Right lobe of liver (tissue), 6 donors: ENCODE measurements at regions not wholly inside any gene's neighbourhood (a gene's known extent, or its start where the extent isn't known, plus 50 kb on each side); places are given as distances from the start of the nearest gene placed in this dataset.

Experiments used
- ATAC-seq, 4 donors: fragments of 200-7000 bp; cut with Tn5 transposase; one replicate each; pipeline ENCODE4 v1.9.1; 2020; ENCODE audit warnings: mild to moderate bottlenecking in 4 of 4, moderate library complexity in 4 of 4
- DNase-seq, 3 donors: peaks; one replicate each; pipeline ENCODE4 v3.0.0-alpha.2; 2020
- H3K27ac ChIP-seq, 3 donors: fragments of 200-600 bp; one replicate each; pipeline ENCODE4 v1.8.0; 2022
- H3K27me3 ChIP-seq, 2 donors: fragments of 200-600 bp; one replicate each; pipeline ENCODE4 v1.8.0; 2022
- H3K36me3 ChIP-seq, 4 donors: fragments of 200-600 bp; sonication (generic) in 1 of 4; one replicate each; pipeline versions ENCODE4 v1.5.1 to v1.8.0; 2017 to 2022; ENCODE audit warnings: control low read depth in 1 of 4
- H3K4me1 ChIP-seq, 4 donors: fragments of 200-600 bp; sonication (generic) in 1 of 4; one replicate each; pipeline versions ENCODE4 v1.5.1 to v1.8.0; 2017 to 2022; ENCODE audit warnings: control low read depth in 1 of 4
- H3K4me3 ChIP-seq, 3 donors: fragments of 200-600 bp; one replicate each; pipeline ENCODE4 v1.8.0; 2022
- H3K9me3 ChIP-seq, 4 donors: fragments of 200-600 bp; sonication (generic) in 1 of 4; one replicate each; pipeline versions ENCODE4 v1.5.1 to v1.8.0; 2017 to 2022; ENCODE audit warnings: control low read depth in 1 of 4
- POLR2A ChIP-seq: fragments of 450-650 bp; IDR thresholded peaks from one replicate; pipeline ENCODE4 v1.6.1; 2017; ENCODE audit warnings: antibody characterized with exemption, mild to moderate bottlenecking
- WGBS: methylation state at CpG from one replicate; pipeline ENCODE4 v1.1.6; 2018; ENCODE audit warnings: low coverage, low lambda C conversion rate; ENCODE audit not compliant: insufficient coverage; ENCODE audit errors: missing lambda C conversion rate; 5-methylcytosine and 5-hydroxymethylcytosine counted together
- intact Hi-C, 2 donors: fragments of 100-400 bp; cut with DNase I; formaldehyde crosslinking; loops; one replicate each; pipeline versions ENCODE4 v1.11.2 to v1.14.1; 2022
- TF ChIP-seq, protein P1 (sequence below), 4 donors: fragments of 200-600 bp in 3 of 4; fragments of 450-650 bp in 1 of 4; IDR thresholded peaks; one replicate each; pipeline versions ENCODE4 v1.5.1 to v1.8.0; 2016 to 2022; ENCODE audit warnings: antibody characterized with exemption in 4 of 4, mild to moderate bottlenecking in 2 of 4
- donor health status: DM: no; HTN: yes; CAD: no.
- donor health status: DM: no; HTN: no; CAD: no.
- donor health status: DM: no; HTN: no; CAD: no.
- donor health status: DM: no; HTN: yes; CAD: no.
- donor health status: DM: no; HTN: yes; CAD: no.

DNA sequence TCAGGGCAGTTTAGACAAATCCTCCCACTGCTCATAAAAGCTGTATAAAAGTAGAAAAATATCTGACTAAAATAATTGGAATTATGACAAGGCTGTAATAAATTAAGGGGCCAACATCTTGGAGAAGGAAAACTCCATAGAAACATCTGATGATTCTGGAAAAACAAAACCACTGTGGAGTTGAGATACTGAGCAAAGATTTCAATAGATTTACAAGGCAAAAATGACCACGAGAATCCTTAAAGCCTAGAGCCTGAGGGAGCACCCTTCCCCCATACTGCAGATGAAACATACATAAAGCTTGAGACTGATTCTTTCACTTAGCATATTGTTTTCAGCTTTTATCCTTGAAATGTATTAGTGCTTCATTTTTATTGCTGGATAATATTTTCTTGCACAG lies 286.4 kb upstream of the MMADHC start:
- Histone ChIP-seq H3K4me1 (no peaks in the 10 kb centered on the region), H3K9me3 (no peaks in the 10 kb centered on the region), H3K27me3 (no peaks in the 10 kb centered on the region), H3K27ac (no peak overlapping the region), H3K36me3 (no peaks in the 10 kb centered on the region), H3K4me3 (no peak overlapping the region)
- ATAC-seq, result no peak
- intact Hi-C loops, result no loop called here
- WGBS, result 67% methylated on average over 1 of the region's 1 CpG
- TF ChIP-seq, protein P1, sequence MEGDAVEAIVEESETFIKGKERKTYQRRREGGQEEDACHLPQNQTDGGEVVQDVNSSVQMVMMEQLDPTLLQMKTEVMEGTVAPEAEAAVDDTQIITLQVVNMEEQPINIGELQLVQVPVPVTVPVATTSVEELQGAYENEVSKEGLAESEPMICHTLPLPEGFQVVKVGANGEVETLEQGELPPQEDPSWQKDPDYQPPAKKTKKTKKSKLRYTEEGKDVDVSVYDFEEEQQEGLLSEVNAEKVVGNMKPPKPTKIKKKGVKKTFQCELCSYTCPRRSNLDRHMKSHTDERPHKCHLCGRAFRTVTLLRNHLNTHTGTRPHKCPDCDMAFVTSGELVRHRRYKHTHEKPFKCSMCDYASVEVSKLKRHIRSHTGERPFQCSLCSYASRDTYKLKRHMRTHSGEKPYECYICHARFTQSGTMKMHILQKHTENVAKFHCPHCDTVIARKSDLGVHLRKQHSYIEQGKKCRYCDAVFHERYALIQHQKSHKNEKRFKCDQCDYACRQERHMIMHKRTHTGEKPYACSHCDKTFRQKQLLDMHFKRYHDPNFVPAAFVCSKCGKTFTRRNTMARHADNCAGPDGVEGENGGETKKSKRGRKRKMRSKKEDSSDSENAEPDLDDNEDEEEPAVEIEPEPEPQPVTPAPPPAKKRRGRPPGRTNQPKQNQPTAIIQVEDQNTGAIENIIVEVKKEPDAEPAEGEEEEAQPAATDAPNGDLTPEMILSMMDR (IDR thresholded peaks at IDR 0.05), result no peak
- TF ChIP-seq POLR2A, result no peak
- no peak for DNase-seq

DNA sequence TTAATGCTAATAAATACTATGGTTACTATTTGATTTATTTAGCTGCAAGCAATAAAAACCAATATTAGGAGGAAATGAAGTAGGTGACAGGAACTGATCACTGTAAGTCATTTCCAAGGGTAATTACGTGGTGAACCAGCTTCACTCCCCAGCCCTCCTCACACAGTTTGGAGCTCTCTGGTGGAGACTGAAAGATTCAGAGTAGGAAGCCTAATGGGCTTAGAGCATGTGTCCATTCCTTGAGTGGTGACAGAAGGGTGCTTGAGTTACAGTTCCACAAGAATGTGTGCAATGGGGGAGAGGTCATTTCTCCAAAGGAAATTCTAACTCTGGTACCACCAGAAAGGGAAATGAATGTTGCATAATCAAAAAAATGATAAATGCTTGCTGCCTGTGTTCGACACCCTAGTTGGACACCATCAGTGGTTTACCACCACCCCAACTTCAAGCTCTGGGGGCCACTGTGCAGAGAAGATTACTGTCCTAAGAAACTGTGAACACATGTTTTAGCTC lies 285.1 kb upstream of the MMADHC start:
- intact Hi-C loops, result no loop called here
- no peak for DNase-seq
- H3K4me1 ChIP-seq, result no peaks in the 10 kb centered on the region
- no peak for ATAC-seq
- 74% methylated on average over 2 of the region's 2 CpGs for WGBS
- H3K4me3 ChIP-seq, result no peak overlapping the region
- H3K27me3 ChIP-seq, result no peaks in the 10 kb centered on the region
- no peaks in the 10 kb centered on the region for H3K36me3 ChIP-seq
- TF ChIP-seq, protein P1 (IDR thresholded peaks at IDR 0.05), result no peak
- TF ChIP-seq POLR2A, result no peak
- H3K27ac ChIP-seq, result no peak overlapping the region
- no peaks in the 10 kb centered on the region for H3K9me3 ChIP-seq

DNA sequence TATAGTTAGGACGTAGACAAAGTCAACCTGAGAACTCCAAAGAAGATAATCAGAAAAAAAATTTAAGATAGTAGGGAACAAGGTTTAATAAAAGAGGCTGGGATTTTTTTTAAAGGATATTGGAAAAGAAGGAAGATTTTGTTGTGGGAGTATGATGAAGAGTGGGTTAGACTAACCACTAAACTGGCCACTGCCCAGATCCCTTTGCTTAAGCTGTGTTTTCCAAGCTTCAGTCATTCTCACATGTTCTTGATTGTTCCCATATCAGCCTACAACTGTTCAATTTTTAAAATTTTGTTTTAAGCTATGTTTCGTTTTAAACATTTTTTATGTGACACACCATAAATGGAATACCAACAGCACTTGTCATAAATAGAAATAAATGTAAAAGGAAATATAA lies 284.5 kb upstream of the MMADHC start:
- no peak for TF ChIP-seq POLR2A
- TF ChIP-seq, protein P1 (IDR thresholded peaks at IDR 0.05), result no peak
- no peak overlapping the region for H3K27ac ChIP-seq
- H3K36me3 ChIP-seq, result no peaks in the 10 kb centered on the region
- 26% methylated on average over 2 of the region's 2 CpGs for WGBS
- no peaks in the 10 kb centered on the region for H3K4me1 ChIP-seq
- ATAC-seq (no peak), DNase-seq (no peak)
- no peak overlapping the region for H3K4me3 ChIP-seq
- H3K9me3 ChIP-seq, result no peaks in the 10 kb centered on the region
- intact Hi-C loops, result no loop called here
- no peaks in the 10 kb centered on the region for H3K27me3 ChIP-seq

DNA sequence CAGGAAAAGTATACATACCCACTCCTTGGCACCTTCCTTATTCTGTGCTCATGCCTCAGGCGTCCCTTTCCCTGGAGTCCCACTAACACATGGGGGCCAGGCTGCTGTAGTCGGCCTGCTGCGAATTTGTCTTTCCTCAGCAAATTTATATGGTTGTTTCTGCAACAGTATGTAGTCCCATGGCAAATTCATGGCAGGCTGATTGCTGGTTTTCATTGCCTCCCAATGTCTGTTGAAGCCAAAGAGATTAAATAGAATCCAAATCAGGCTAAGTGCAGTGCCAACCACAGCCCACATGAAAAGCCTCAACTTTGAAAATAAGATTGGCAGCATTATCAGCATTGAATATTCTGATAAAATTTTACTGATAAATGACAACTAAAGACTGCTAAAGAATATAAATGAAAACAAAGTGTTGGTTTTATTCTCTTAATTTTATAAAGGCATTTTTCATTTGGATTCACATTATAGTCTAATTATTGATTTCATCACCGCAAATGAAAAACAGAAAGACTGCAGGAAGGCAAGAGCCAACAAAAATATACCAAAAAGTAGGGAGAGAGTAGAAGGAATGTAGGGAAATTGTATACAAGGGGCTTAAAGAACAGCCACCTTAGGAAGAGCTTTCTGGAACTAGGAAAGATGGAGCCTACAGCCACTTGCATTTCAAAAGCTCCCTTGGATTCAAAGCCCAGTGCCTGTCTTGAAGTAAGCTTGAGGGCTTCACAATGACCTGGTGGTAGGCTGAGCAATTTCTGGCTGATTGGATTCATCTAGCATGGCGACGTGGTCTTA lies 283.7 kb upstream of the MMADHC start:
- ATAC-seq, result no peak
- Histone ChIP-seq H3K4me1 (no peaks in the 10 kb centered on the region), H3K9me3 (no peaks in the 10 kb centered on the region), H3K27me3 (no peaks in the 10 kb centered on the region), H3K27ac (no peak overlapping the region), H3K36me3 (no peaks in the 10 kb centered on the region), H3K4me3 (no peak overlapping the region)
- intact Hi-C loops, result no loop called here
- DNase-seq, result no peak
- 84% methylated on average over 6 of the region's 6 CpGs for WGBS
- TF ChIP-seq POLR2A, result no peak
- TF ChIP-seq, protein P1 (IDR thresholded peaks at IDR 0.05), result no peak
